H1 (cell line): ENCODE measurements at regions not wholly inside any gene's neighbourhood (a gene's known extent, or its start where the extent isn't known, plus 50 kb on each side); places are given as distances from the start of the nearest gene placed in this dataset.

Experiments
- CTCF ChIA-PET: fragments of 300-600 bp; sonication (Branson Sonifier 250); formaldehyde crosslinking; loops from one replicate; lab custom pipeline; 2021; ENCODE audit not compliant: partially characterized antibody; lab: Charles Lee
- POLR2A ChIA-PET: fragments of 300-600 bp; sonication (Branson Sonifier 250); formaldehyde crosslinking; loops from one replicate; lab custom pipeline; 2021; ENCODE audit warnings: inconsistent platforms; ENCODE audit not compliant: partially characterized antibody; lab: Charles Lee
- DNase-seq, 2 experiments: peaks; one replicate each; pipeline versions ENCODE4 v3.0.0 to v3.0.0-alpha.2; 2010 to 2022; ENCODE audit warnings: low spot score in 2 of 2, low read depth in 1 of 2, mixed read lengths in 1 of 2
- FAIRE-seq: peaks from 2 replicates; lab custom pipeline; 2011; peaks lifted over from hg19 to GRCh38; lab: Jason Lieb, UNC
- H2AFZ ChIP-seq: 2 replicates; pipeline ENCODE4 v1.8.1; 2012; ENCODE audit warnings: low read length, inconsistent platforms
- H2AK5ac ChIP-seq: 2 replicates; pipeline ENCODE4 v1.6.1; 2013; ENCODE audit warnings: low read depth, low read length
- H2BK120ac ChIP-seq: replicated peaks from 2 replicates; pipeline ENCODE3; 2013; ENCODE audit warnings: low read depth, low read length, inconsistent platforms
- H2BK12ac ChIP-seq: 2 replicates; pipeline ENCODE4 v1.6.1; 2013; ENCODE audit warnings: low read depth, low read length
- H2BK15ac ChIP-seq: 2 replicates; pipeline ENCODE4 v1.6.1; 2013; ENCODE audit warnings: low read length
- H2BK20ac ChIP-seq: 2 replicates; pipeline ENCODE4 v1.6.1; 2013; ENCODE audit warnings: low read length
- H2BK5ac ChIP-seq: 2 replicates; pipeline ENCODE4 v1.6.1; 2013; ENCODE audit warnings: low read depth, low read length
- H3K14ac ChIP-seq: 2 replicates; pipeline ENCODE4 v1.6.1; 2013; ENCODE audit warnings: inconsistent platforms; ENCODE audit not compliant: insufficient read length
- H3K18ac ChIP-seq: 2 replicates; pipeline ENCODE4 v1.6.1; 2013; ENCODE audit warnings: low read length; ENCODE audit errors: extremely low read depth
- H3K23ac ChIP-seq: 2 replicates; pipeline ENCODE4 v1.6.1; 2013; ENCODE audit warnings: inconsistent platforms; ENCODE audit not compliant: insufficient read length
- H3K23me2 ChIP-seq: 2 replicates; pipeline ENCODE4 v1.6.1; 2013; ENCODE audit warnings: low read depth, low read length
- H3K27ac ChIP-seq: 2 replicates; pipeline ENCODE4 v1.6.1; 2011; ENCODE audit warnings: low read depth, low read length, inconsistent platforms
- H3K27me3 ChIP-seq, 4 experiments: replicated peaks in 1 of 4; 1 replicate in 1 of 4; 2 replicates in 3 of 4; pipeline versions ENCODE4 v1.6.1 to v1.8.1; 2011 to 2013; ENCODE audit warnings: low read length in 3 of 4, mild to moderate bottlenecking in 3 of 4, inconsistent platforms in 2 of 4, mixed read lengths in 2 of 4, moderate library complexity in 1 of 4; ENCODE audit not compliant: control insufficient read depth in 3 of 4, insufficient read depth in 3 of 4; ENCODE audit errors: extremely low read depth in 1 of 4
- H3K36me3 ChIP-seq, 4 experiments: 2 replicates each; pipeline versions ENCODE4 v1.6.1 to v1.8.1; 2011 to 2013; ENCODE audit warnings: mild to moderate bottlenecking in 4 of 4, low read length in 3 of 4, moderate library complexity in 2 of 4, control low read depth in 1 of 4, inconsistent platforms in 1 of 4; ENCODE audit not compliant: insufficient read depth in 4 of 4, control insufficient read depth in 2 of 4
- H3K4ac ChIP-seq: replicated peaks from 2 replicates; pipeline ENCODE3; 2013; ENCODE audit warnings: low read length, low read depth, mixed read lengths, inconsistent platforms; ENCODE audit not compliant: insufficient read length
- H3K4me1 ChIP-seq, 4 experiments: replicated peaks in 1 of 4; 1 replicate in 1 of 4; 2 replicates in 3 of 4; pipeline versions ENCODE4 v1.6.1 to v1.8.1; 2011 to 2013; ENCODE audit warnings: low read length in 3 of 4, inconsistent platforms in 2 of 4, mixed read lengths in 1 of 4; ENCODE audit not compliant: insufficient read depth in 4 of 4, control insufficient read depth in 3 of 4
- H3K4me2 ChIP-seq, 2 experiments: 2 replicates each; pipeline versions ENCODE4 v1.6.1 to v1.8.1; 2011 to 2013; ENCODE audit warnings: low read depth in 2 of 2, low read length in 2 of 2, control low read depth in 1 of 2, inconsistent platforms in 1 of 2, mild to moderate bottlenecking in 1 of 2; ENCODE audit not compliant: insufficient read depth in 1 of 2
- H3K4me3 ChIP-seq, 4 experiments: fragments of 200-600, 300-600 bp in 1 of 4; sonication (generic), shearing (Covaris generic), sonication (Bioruptor Twin) in 1 of 4; 2 replicates each; pipeline versions ENCODE4 v1.5.1 to v1.8.1; 2011 to 2016; ENCODE audit warnings: low read length in 4 of 4, low read depth in 3 of 4, control low read depth in 2 of 4, inconsistent platforms in 2 of 4, mild to moderate bottlenecking in 2 of 4, mixed read lengths in 1 of 4, moderate library complexity in 1 of 4; ENCODE audit not compliant: insufficient read depth in 2 of 4; ENCODE audit errors: extremely low read depth in 1 of 4
- H3K56ac ChIP-seq: replicated peaks from 2 replicates; pipeline ENCODE3; 2013; ENCODE audit warnings: low read depth, mild to moderate bottlenecking, mixed read lengths, low read length, inconsistent platforms; ENCODE audit not compliant: insufficient read length
- H3K79me1 ChIP-seq: 2 replicates; pipeline ENCODE4 v1.6.1; 2013; ENCODE audit warnings: low read depth, low read length, control low read depth
- H3K79me2 ChIP-seq, 2 experiments: 2 replicates each; pipeline versions ENCODE4 v1.6.1 to v1.8.1; 2012 to 2013; ENCODE audit warnings: low read length in 2 of 2, mild to moderate bottlenecking in 2 of 2, inconsistent platforms in 1 of 2; ENCODE audit not compliant: insufficient read depth in 2 of 2, control insufficient read depth in 1 of 2
- H3K9ac ChIP-seq, 4 experiments: replicated peaks in 1 of 4; 1 replicate in 1 of 4; 2 replicates in 3 of 4; pipeline versions ENCODE4 v1.6.1 to v1.8.1; 2011 to 2013; ENCODE audit warnings: low read depth in 3 of 4, low read length in 3 of 4, control low read depth in 2 of 4, mild to moderate bottlenecking in 2 of 4, moderate library complexity in 2 of 4, inconsistent platforms in 1 of 4; ENCODE audit errors: extremely low read depth in 1 of 4
- H3K9me3 ChIP-seq, 2 experiments: 2 replicates each; pipeline versions ENCODE4 v1.6.1 to v1.8.1; 2012 to 2013; ENCODE audit warnings: mild to moderate bottlenecking in 2 of 2, moderate library complexity in 2 of 2, control low read depth in 1 of 2, inconsistent platforms in 1 of 2, low read depth in 1 of 2, low read length in 1 of 2, mixed read lengths in 1 of 2; ENCODE audit not compliant: insufficient read depth in 2 of 2
- H4K20me1 ChIP-seq, 2 experiments: replicated peaks in 1 of 2; 2 replicates each; pipeline versions ENCODE3 to v1.8.1; 2011 to 2013; ENCODE audit warnings: inconsistent platforms in 2 of 2, low read length in 2 of 2, mild to moderate bottlenecking in 1 of 2; ENCODE audit not compliant: insufficient read depth in 2 of 2, control insufficient read depth in 1 of 2
- H4K5ac ChIP-seq: 2 replicates; pipeline ENCODE4 v1.6.1; 2013; ENCODE audit warnings: low read length, low read depth, mixed read lengths, inconsistent platforms; ENCODE audit not compliant: insufficient read length
- H4K8ac ChIP-seq: 2 replicates; pipeline ENCODE4 v1.8.0; 2013; ENCODE audit warnings: mild to moderate bottlenecking, moderate library complexity, low read length, inconsistent platforms; ENCODE audit not compliant: insufficient read depth; ENCODE audit errors: extremely low read depth
- H4K91ac ChIP-seq: replicated peaks from 2 replicates; pipeline ENCODE3; 2013; ENCODE audit warnings: low read length, mixed read lengths, inconsistent platforms; ENCODE audit not compliant: insufficient read length
- E2F6 ChIP-seq: IDR thresholded peaks from 2 replicates; pipeline ENCODE4 v1.6.1; 2012; ENCODE audit warnings: inconsistent platforms
- GABPA ChIP-seq: IDR thresholded peaks from 2 replicates; pipeline ENCODE4 v1.6.1; 2011; ENCODE audit warnings: mild to moderate bottlenecking, low read length, moderate library complexity, borderline replicate concordance; ENCODE audit not compliant: insufficient read depth
- RBBP5 ChIP-seq: IDR thresholded peaks from 2 replicates; pipeline ENCODE4 v1.7.1; 2012; ENCODE audit warnings: low read depth, mild to moderate bottlenecking, inconsistent platforms, low read length, moderate library complexity, borderline replicate concordance
- WGBS, 2 experiments: shearing (Covaris generic) in 1 of 2; methylation state at CpG; one replicate each; pipeline versions ENCODE4 v1.1.6 to v1.1.7; 2013 to 2015; ENCODE audit warnings: low lambda C conversion rate in 2 of 2, mixed read lengths in 2 of 2, inconsistent platforms in 1 of 2, low coverage in 1 of 2, missing lambda C conversion rate in 1 of 2; ENCODE audit not compliant: insufficient replicate concordance in 2 of 2, insufficient coverage in 1 of 2, insufficient read length in 1 of 2; ENCODE audit errors: extremely low coverage in 1 of 2, missing lambda C conversion rate in 1 of 2; 5-methylcytosine and 5-hydroxymethylcytosine counted together

- Histone ChIP-seq H3K79me1 (no peaks in the 10 kb centered on the region), H2BK20ac (no peak overlapping the region), H3K18ac (no peak overlapping the region), H2AK5ac (no peak overlapping the region), H3K9me3 (no peaks in the 10 kb centered on the region), H3K4me1 (no peaks in the 10 kb centered on the region), H4K8ac (no peak overlapping the region), H2BK120ac (no peak overlapping the region), H3K4ac (no peak overlapping the region), H4K91ac (no peak overlapping the region), H2BK5ac (no peak overlapping the region), H3K23ac (no peak overlapping the region), H4K20me1 (no peaks in the 10 kb centered on the region), H3K4me3 (no peak overlapping the region), H4K5ac (no peak overlapping the region), H3K27ac (no peak overlapping the region), H3K27me3 (no peaks in the 10 kb centered on the region), H2AFZ (no peak overlapping the region), H3K23me2 (no peaks in the 10 kb centered on the region), H3K36me3 (no peaks in the 10 kb centered on the region), H3K9ac (no peak overlapping the region), H3K14ac (no peak overlapping the region), H2BK12ac (no peak overlapping the region), H2BK15ac (no peak overlapping the region), H3K4me2 (no peak overlapping the region), H3K79me2 (no peaks in the 10 kb centered on the region), H3K56ac (no peak overlapping the region)
- 89% methylated on average over 2 of the region's 2 CpGs; no CpG with 5 or more reads in 1 of the 2 experiments for WGBS, 2 experiments
- ChIA-PET POLR2A (interaction anchor here (0.5 kb wide), 1 partner anchor 652 kb away, joined by 4 read pairs; no protein-coding TSS in a partner anchor), CTCF (interaction anchor here (0.8 kb wide), 1 partner anchor 801 kb away, joined by 3 read pairs; no protein-coding TSS in a partner anchor)
- FAIRE-seq (no peak), DNase-seq (no peak)
- TF ChIP-seq RBBP5 (no peak), E2F6 (no peak), GABPA (no peak)
Measured at GRCh38 chr12:46926526-46926925, 100.7 kb upstream of the SLC38A4 start.
